ENCODE measurements at regions not wholly inside any gene's neighbourhood (a gene's known extent, or its start where the extent isn't known, plus 50 kb on each side); places are given as distances from the start of the nearest gene placed in this dataset.

- no peak overlapping the region for H3K4me3 ChIP-seq (ENCODE audit: low read length)
- H3K36me3 ChIP-seq (ENCODE audit: control insufficient read depth, insufficient read depth, low read length): no peaks in the 10 kb centered on the region
- DNase-seq: no peak
- H3K27me3 ChIP-seq (ENCODE audit: control insufficient read depth, insufficient read depth, low read length): no peaks in the 10 kb centered on the region
- no peak overlapping the region for H3K27ac ChIP-seq (ENCODE audit: low read length)
- no peaks in the 10 kb centered on the region for H3K9me3 ChIP-seq (replicated peaks; ENCODE audit: control insufficient read depth, low read depth, low read length)
- H3K4me1 ChIP-seq (ENCODE audit: control insufficient read depth, insufficient read depth, low read length): no peaks in the 10 kb centered on the region
Observed at GRCh38 chr4:84413480-84413879, 85.6 kb downstream of the NKX6-1 start.

DNA sequence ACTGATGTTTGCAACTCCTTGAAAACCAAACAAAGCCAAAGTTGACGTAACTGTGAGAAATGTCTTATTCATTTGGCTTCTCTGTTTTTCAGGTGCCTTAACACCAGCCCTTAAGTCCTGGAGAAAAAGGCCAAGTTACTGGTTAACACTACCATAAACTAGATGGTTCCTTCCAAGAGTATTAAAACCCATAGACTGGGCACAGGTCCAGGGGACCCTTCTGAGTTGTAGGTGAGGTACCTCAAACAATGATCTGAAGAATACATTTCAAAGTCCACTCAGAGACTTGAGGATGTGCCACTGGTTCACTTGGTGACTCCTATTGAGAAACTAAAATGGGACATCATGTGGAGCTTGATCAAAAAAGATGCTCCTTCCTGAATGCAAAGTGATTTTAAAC lies 87.0 kb downstream of the NKX6-1 start:
- Histone ChIP-seq H3K9me3 (replicated peaks; ENCODE audit: control insufficient read depth, low read depth, low read length) (no peaks in the 10 kb centered on the region), H3K36me3 (ENCODE audit: control insufficient read depth, insufficient read depth, low read length) (no peaks in the 10 kb centered on the region), H3K27ac (ENCODE audit: low read length) (no peak overlapping the region), H3K27me3 (ENCODE audit: control insufficient read depth, insufficient read depth, low read length) (no peaks in the 10 kb centered on the region), H3K4me3 (ENCODE audit: low read length) (no peak overlapping the region), H3K4me1 (ENCODE audit: control insufficient read depth, insufficient read depth, low read length) (no peaks in the 10 kb centered on the region)
- WGBS (ENCODE audit: insufficient coverage): no CpG with 5 or more reads among the region's 1 CpG
- no peak for DNase-seq

- WGBS (ENCODE audit: insufficient coverage): 73% methylated on average over 3 of the region's 6 CpGs
- no peak overlapping the region for H3K4me3 ChIP-seq (ENCODE audit: low read length)
- H3K4me1 ChIP-seq (ENCODE audit: control insufficient read depth, insufficient read depth, low read length): no peaks in the 10 kb centered on the region
- DNase-seq: no peak
- H3K27me3 ChIP-seq (ENCODE audit: control insufficient read depth, insufficient read depth, low read length): no peaks in the 10 kb centered on the region
- H3K9me3 ChIP-seq (replicated peaks; ENCODE audit: control insufficient read depth, low read depth, low read length): no peaks in the 10 kb centered on the region
- no peaks in the 10 kb centered on the region for H3K36me3 ChIP-seq (ENCODE audit: control insufficient read depth, insufficient read depth, low read length)
- H3K27ac ChIP-seq (ENCODE audit: low read length): no peak overlapping the region
Observed at GRCh38 chr4:84407554-84408407, 91.3 kb downstream of the NKX6-1 start.

- H3K9me3 ChIP-seq (replicated peaks; ENCODE audit: control insufficient read depth, low read depth, low read length): no peaks in the 10 kb centered on the region
Observed at GRCh38 chr4:84403656-84404055, 95.4 kb downstream of the NKX6-1 start.

DNA sequence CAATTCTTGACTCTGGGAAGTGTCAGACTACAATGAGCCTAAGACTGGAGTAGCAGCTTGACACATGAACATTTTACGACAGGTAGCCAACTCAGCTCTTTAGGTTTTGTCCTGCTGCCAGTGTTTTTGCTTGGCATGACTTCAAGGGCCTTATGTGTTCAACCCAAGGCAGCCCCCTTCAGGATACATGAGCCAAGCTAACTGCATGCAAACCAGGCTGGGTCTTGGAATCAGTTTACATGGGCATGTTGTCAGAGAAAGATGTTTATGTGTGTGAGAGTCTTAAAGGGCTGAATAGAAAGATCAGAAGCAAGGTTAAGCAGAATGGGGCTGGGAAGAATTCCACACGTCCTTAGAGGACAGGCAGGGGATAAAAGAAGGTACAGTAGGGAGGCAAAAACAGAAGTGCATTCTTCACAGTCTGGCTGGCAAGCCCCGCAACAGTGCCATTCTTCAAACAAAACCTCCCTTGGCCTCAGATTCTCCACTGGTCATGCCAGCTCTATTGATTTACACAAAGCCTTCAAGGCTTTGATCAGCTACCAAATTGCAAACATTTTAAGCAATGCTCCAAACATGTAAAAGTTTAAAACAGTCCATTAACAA lies 97.3 kb downstream of the NKX6-1 start:
- Histone ChIP-seq H3K36me3 (ENCODE audit: control insufficient read depth, insufficient read depth, low read length) (no peaks in the 10 kb centered on the region), H3K27ac (ENCODE audit: low read length) (no peak overlapping the region), H3K9me3 (replicated peaks; ENCODE audit: control insufficient read depth, low read depth, low read length) (no peaks in the 10 kb centered on the region), H3K4me1 (ENCODE audit: control insufficient read depth, insufficient read depth, low read length) (no peaks in the 10 kb centered on the region), H3K27me3 (ENCODE audit: control insufficient read depth, insufficient read depth, low read length) (no peaks in the 10 kb centered on the region), H3K4me3 (ENCODE audit: low read length) (no peak overlapping the region)
- WGBS (ENCODE audit: insufficient coverage): 53% methylated on average over 2 of the region's 3 CpGs
- peak; percentile 46 for DNase-seq

More at GRCh38 chr4:84403656-84404055, 95.4 kb downstream of the NKX6-1 start:
- no peaks in the 10 kb centered on the region for H3K36me3 ChIP-seq (ENCODE audit: control insufficient read depth, insufficient read depth, low read length)
- no peak overlapping the region for H3K27ac ChIP-seq (ENCODE audit: low read length)
- 67% methylated on average over 1 of the region's 4 CpGs for WGBS (ENCODE audit: insufficient coverage)
- H3K27me3 ChIP-seq (ENCODE audit: control insufficient read depth, insufficient read depth, low read length): no peaks in the 10 kb centered on the region
- H3K4me3 ChIP-seq (ENCODE audit: low read length): no peak overlapping the region
- no peaks in the 10 kb centered on the region for H3K4me1 ChIP-seq (ENCODE audit: control insufficient read depth, insufficient read depth, low read length)
- DNase-seq: no peak

- Histone ChIP-seq H3K9me3 (replicated peaks; ENCODE audit: control insufficient read depth, low read depth, low read length) (no peaks in the 10 kb centered on the region), H3K36me3 (ENCODE audit: control insufficient read depth, insufficient read depth, low read length) (no peaks in the 10 kb centered on the region), H3K4me3 (ENCODE audit: low read length) (no peak overlapping the region), H3K4me1 (ENCODE audit: control insufficient read depth, insufficient read depth, low read length) (no peaks in the 10 kb centered on the region), H3K27me3 (ENCODE audit: control insufficient read depth, insufficient read depth, low read length) (no peaks in the 10 kb centered on the region), H3K27ac (ENCODE audit: low read length) (no peak overlapping the region)
- no peak for DNase-seq
- 72% methylated on average over 3 of the region's 3 CpGs for WGBS (ENCODE audit: insufficient coverage)
Observed at GRCh38 chr4:84394386-84394785, 104.7 kb downstream of the NKX6-1 start.

GRCh38 chr4:84392951-84393590 lies 106.0 kb downstream of the NKX6-1 start:
- H3K27me3 ChIP-seq (ENCODE audit: control insufficient read depth, insufficient read depth, low read length): no peaks in the 10 kb centered on the region
- H3K36me3 ChIP-seq (ENCODE audit: control insufficient read depth, insufficient read depth, low read length): no peaks in the 10 kb centered on the region
- H3K9me3 ChIP-seq (replicated peaks; ENCODE audit: control insufficient read depth, low read depth, low read length): no peaks in the 10 kb centered on the region
- H3K4me3 ChIP-seq (ENCODE audit: low read length): no peak overlapping the region
- DNase-seq: no peak
- no CpG with 5 or more reads among the region's 3 CpGs for WGBS (ENCODE audit: insufficient coverage)
- no peaks in the 10 kb centered on the region for H3K4me1 ChIP-seq (ENCODE audit: control insufficient read depth, insufficient read depth, low read length)
- H3K27ac ChIP-seq (ENCODE audit: low read length): no peak overlapping the region

DNA sequence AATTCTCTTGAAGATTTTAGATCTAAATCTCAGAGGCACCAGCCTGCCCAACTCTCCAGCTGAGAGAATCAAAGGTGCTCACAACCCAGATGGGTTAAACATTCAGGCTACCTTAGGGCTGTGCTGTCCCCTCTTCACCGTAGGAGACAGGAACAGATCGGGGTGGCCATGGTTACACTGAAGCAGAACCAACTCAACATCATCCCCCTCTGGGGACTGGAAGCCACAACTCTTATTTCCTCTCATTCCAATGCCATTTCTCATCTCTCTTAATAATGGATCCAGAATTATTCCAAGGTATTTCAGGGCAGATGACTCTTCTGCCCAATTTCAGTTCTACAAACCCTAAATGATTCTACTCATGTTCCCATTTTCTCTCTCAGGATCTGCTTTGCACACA lies 109.7 kb downstream of the NKX6-1 start:
- DNase-seq: no peak
- WGBS (ENCODE audit: insufficient coverage): 56% methylated on average over 2 of the region's 2 CpGs
- no peak overlapping the region for H3K27ac ChIP-seq (ENCODE audit: low read length)

GRCh38 chr4:84385203-84385602 lies 113.9 kb downstream of the NKX6-1 start:
- no CpG with 5 or more reads among the region's 2 CpGs for WGBS (ENCODE audit: insufficient coverage)

More for the DNA sequence above, 109.7 kb downstream of the NKX6-1 start:
- Histone ChIP-seq H3K36me3 (ENCODE audit: control insufficient read depth, insufficient read depth, low read length) (no peaks in the 10 kb centered on the region), H3K4me3 (ENCODE audit: low read length) (no peak overlapping the region), H3K27me3 (ENCODE audit: control insufficient read depth, insufficient read depth, low read length) (no peaks in the 10 kb centered on the region), H3K9me3 (replicated peaks; ENCODE audit: control insufficient read depth, low read depth, low read length) (no peaks in the 10 kb centered on the region), H3K4me1 (ENCODE audit: control insufficient read depth, insufficient read depth, low read length) (no peaks in the 10 kb centered on the region)

DNA sequence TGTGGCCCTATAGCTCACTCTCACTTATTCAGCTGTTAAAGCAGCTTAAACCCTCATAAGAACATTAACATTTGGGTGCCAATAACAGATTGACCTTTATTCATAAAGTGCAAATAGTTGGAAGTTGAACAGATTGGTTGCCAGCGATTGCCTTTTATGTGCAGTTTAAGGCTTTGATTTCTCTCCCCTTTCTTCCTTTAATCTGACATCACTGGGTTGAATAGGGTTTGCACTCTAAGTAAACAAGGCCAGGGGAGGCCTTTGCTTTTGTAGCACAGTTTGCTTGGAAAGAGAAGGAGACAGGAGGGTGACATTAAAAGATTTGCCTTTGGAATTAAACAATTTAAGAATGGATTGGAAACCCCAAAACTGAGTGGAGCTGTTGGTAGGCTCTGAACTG lies 114.3 kb downstream of the NKX6-1 start:
- Histone ChIP-seq H3K27me3 (ENCODE audit: control insufficient read depth, insufficient read depth, low read length) (peaks cover 6% of the 10 kb centered on the region), H3K4me1 (ENCODE audit: control insufficient read depth, insufficient read depth, low read length) (no peaks in the 10 kb centered on the region), H3K4me3 (ENCODE audit: low read length) (no peak overlapping the region), H3K36me3 (ENCODE audit: control insufficient read depth, insufficient read depth, low read length) (no peaks in the 10 kb centered on the region), H3K9me3 (replicated peaks; ENCODE audit: control insufficient read depth, low read depth, low read length) (no peaks in the 10 kb centered on the region), H3K27ac (ENCODE audit: low read length) (no peak overlapping the region)
- DNase-seq: no peak
- whole genome bisulfite sequencing (ENCODE audit: insufficient coverage): no CpG with 5 or more reads among the region's 1 CpG

More at GRCh38 chr4:84385203-84385602, 113.9 kb downstream of the NKX6-1 start:
- peaks cover 2% of the 10 kb centered on the region for H3K27me3 ChIP-seq (ENCODE audit: control insufficient read depth, insufficient read depth, low read length)
- H3K36me3 ChIP-seq (ENCODE audit: control insufficient read depth, insufficient read depth, low read length): no peaks in the 10 kb centered on the region
- no peak overlapping the region for H3K4me3 ChIP-seq (ENCODE audit: low read length)
- H3K9me3 ChIP-seq (replicated peaks; ENCODE audit: control insufficient read depth, low read depth, low read length): no peaks in the 10 kb centered on the region
- H3K27ac ChIP-seq (ENCODE audit: low read length): no peak overlapping the region
- no peak for DNase-seq
- H3K4me1 ChIP-seq (ENCODE audit: control insufficient read depth, insufficient read depth, low read length): no peaks in the 10 kb centered on the region

Data from muscle of leg (tissue), 3 donors.